Fibroblast of skin of right quadriceps (primary cell): ENCODE measurements at regions not wholly inside any gene's neighbourhood (a gene's known extent, or its start where the extent isn't known, plus 50 kb on each side); places are given as distances from the start of the nearest gene placed in this dataset.

Source experiments
- DNase-seq: peaks from one replicate; pipeline ENCODE4 v3.0.0-alpha.2; 2013

- peak; percentile 92 for DNase-seq
Measured at GRCh38 chr20:11807054-11808048, 110.3 kb upstream of the BTBD3 start.

GRCh38 chr20:11808841-11809240 lies 108.9 kb upstream of the BTBD3 start:
- no peak for DNase-seq

GRCh38 chr20:11810311-11811083 lies 107.2 kb upstream of the BTBD3 start:
- peak; percentile 91 for DNase-seq

GRCh38 chr20:11813106-11813890 lies 104.4 kb upstream of the BTBD3 start:
- no peak for DNase-seq

- peak; percentile 82 for DNase-seq
Measured at GRCh38 chr20:11814267-11814666, 103.4 kb upstream of the BTBD3 start.

- no peak for DNase-seq
Measured at GRCh38 chr20:11820838-11821237, 96.9 kb upstream of the BTBD3 start.

- no peak for DNase-seq
Measured at GRCh38 chr20:11822540-11822794, 95.2 kb upstream of the BTBD3 start.

GRCh38 chr20:11826334-11826733 lies 91.4 kb upstream of the BTBD3 start:
- no peak for DNase-seq

- no peak for DNase-seq
Measured at GRCh38 chr20:11832397-11832796, 85.3 kb upstream of the BTBD3 start.

GRCh38 chr20:11832851-11833250 lies 84.8 kb upstream of the BTBD3 start:
- DNase-seq = peak; percentile 31

GRCh38 chr20:11833825-11834224 lies 83.9 kb upstream of the BTBD3 start:
- no peak for DNase-seq

GRCh38 chr20:11838076-11838636 lies 79.5 kb upstream of the BTBD3 start:
- no peak for DNase-seq

- no peak for DNase-seq
Measured at GRCh38 chr20:11841972-11842461, 75.7 kb upstream of the BTBD3 start.

GRCh38 chr20:11843289-11843688 lies 74.4 kb upstream of the BTBD3 start:
- DNase-seq = no peak

GRCh38 chr20:11844691-11845090 lies 73.0 kb upstream of the BTBD3 start:
- DNase-seq = peak; percentile 61

- DNase-seq = peak; percentile 59
Measured at GRCh38 chr20:11845340-11845739, 72.4 kb upstream of the BTBD3 start.

GRCh38 chr20:11846131-11846530 lies 71.6 kb upstream of the BTBD3 start:
- DNase-seq = no peak

- DNase-seq = no peak
Measured at GRCh38 chr20:11847827-11848226, 69.9 kb upstream of the BTBD3 start.

- peak; percentile 35 for DNase-seq
Measured at GRCh38 chr20:11849270-11849915, 68.3 kb upstream of the BTBD3 start.

GRCh38 chr20:11849976-11850670 lies 67.6 kb upstream of the BTBD3 start:
- peak; percentile 74 for DNase-seq

GRCh38 chr20:11850901-11851300 lies 66.8 kb upstream of the BTBD3 start:
- peak; percentile 33 for DNase-seq

GRCh38 chr20:11851646-11852045 lies 66.0 kb upstream of the BTBD3 start:
- DNase-seq = no peak
